Mesendoderm (in vitro differentiated cells): ENCODE measurements at regions not wholly inside any gene's neighbourhood (a gene's known extent, or its start where the extent isn't known, plus 50 kb on each side); places are given as distances from the start of the nearest gene placed in this dataset.

ENCODE experiments used
- DNase-seq: peaks from one replicate; pipeline ENCODE4 v3.0.0; 2013
- H2AK5ac ChIP-seq: 2 replicates; pipeline ENCODE4 v1.6.1; 2013; ENCODE audit warnings: low read length, inconsistent platforms
- H2BK120ac ChIP-seq: 2 replicates; pipeline ENCODE4 v1.6.1; 2013; ENCODE audit warnings: low read depth, mild to moderate bottlenecking, low read length, moderate library complexity, mixed read lengths
- H2BK15ac ChIP-seq: replicated peaks from 2 replicates; pipeline ENCODE4 v1.6.1; 2013; ENCODE audit warnings: low read depth, mild to moderate bottlenecking, moderate library complexity
- H2BK5ac ChIP-seq: 2 replicates; pipeline ENCODE4 v1.6.1; 2013; ENCODE audit warnings: low read length, inconsistent platforms
- H3K18ac ChIP-seq: 2 replicates; pipeline ENCODE4 v1.6.1; 2013; ENCODE audit warnings: mild to moderate bottlenecking, low read length, mixed read lengths
- H3K23ac ChIP-seq: one replicate; pipeline ENCODE4 v1.6.1; 2013; ENCODE audit warnings: low read length
- H3K27ac ChIP-seq: 2 replicates; pipeline ENCODE4 v1.5.1; 2013; ENCODE audit warnings: low read depth, mild to moderate bottlenecking, inconsistent platforms, low read length, moderate library complexity
- H3K27me3 ChIP-seq: 2 replicates; pipeline ENCODE4 v1.6.1; 2013; ENCODE audit warnings: low read length, control low read depth, mild to moderate bottlenecking, inconsistent platforms; ENCODE audit not compliant: insufficient read depth, poor library complexity
- H3K36me3 ChIP-seq: 2 replicates; pipeline ENCODE4 v1.6.1; 2013; ENCODE audit warnings: low read length, inconsistent platforms; ENCODE audit not compliant: control insufficient read depth, insufficient read depth
- H3K4ac ChIP-seq: one replicate; pipeline ENCODE4 v1.6.1; 2013; ENCODE audit warnings: low read depth, mild to moderate bottlenecking, low read length, moderate library complexity
- H3K4me1 ChIP-seq: 2 replicates; pipeline ENCODE4 v1.6.1; 2013; ENCODE audit warnings: low read depth, low read length, inconsistent platforms; ENCODE audit not compliant: control insufficient read depth
- H3K4me2 ChIP-seq: 2 replicates; pipeline ENCODE4 v1.6.1; 2013; ENCODE audit warnings: low read length
- H3K4me3 ChIP-seq: 2 replicates; pipeline ENCODE4 v1.5.1; 2013; ENCODE audit warnings: mild to moderate bottlenecking, low read length
- H3K56ac ChIP-seq: one replicate; pipeline ENCODE4 v1.6.1; 2013; ENCODE audit warnings: low read length
- H3K79me1 ChIP-seq: 2 replicates; pipeline ENCODE4 v1.6.1; 2013; ENCODE audit warnings: low read length, inconsistent platforms
- H3K79me2 ChIP-seq: 2 replicates; pipeline ENCODE4 v1.6.1; 2013; ENCODE audit warnings: mild to moderate bottlenecking, low read length; ENCODE audit not compliant: control insufficient read depth, insufficient read depth
- H3K9ac ChIP-seq: 2 replicates; pipeline ENCODE4 v1.6.1; 2013; ENCODE audit warnings: low read length, inconsistent platforms
- H4K5ac ChIP-seq: one replicate; pipeline ENCODE4 v1.6.1; 2013; ENCODE audit warnings: low read length
- H4K8ac ChIP-seq: one replicate; pipeline ENCODE4 v1.6.1; 2013; ENCODE audit warnings: low read depth, mild to moderate bottlenecking, control low read depth, low read length, moderate library complexity
- WGBS: extraction: QIAGEN DNeasy Blood & Tissue Kit; methylation state at CpG from one replicate; pipeline ENCODE4 v1.1.7; 2013; ENCODE audit warnings: low lambda C conversion rate, missing lambda C conversion rate; ENCODE audit not compliant: insufficient coverage; ENCODE audit errors: extremely low coverage; 5-methylcytosine and 5-hydroxymethylcytosine counted together

DNA sequence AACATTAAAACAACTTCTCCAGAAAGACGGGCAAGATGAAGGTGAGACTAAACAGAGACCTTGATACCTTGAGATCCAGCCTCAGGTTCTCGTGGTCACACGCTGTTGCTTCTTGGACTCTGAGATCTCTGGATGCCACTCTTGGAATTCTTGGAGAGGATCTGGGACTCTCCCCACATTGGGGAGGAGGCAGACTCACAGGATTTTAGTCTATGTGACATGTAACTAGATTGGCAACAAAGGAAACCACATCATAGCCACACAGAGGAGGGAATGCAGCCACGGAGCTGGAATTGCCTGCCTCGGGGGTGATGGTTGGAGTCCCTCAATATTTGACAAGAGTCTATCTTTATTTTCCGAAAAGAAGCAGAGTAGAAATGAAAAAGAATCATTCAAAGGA lies 78.8 kb upstream of the IGFBP5 start:
- Histone ChIP-seq H2BK15ac (no peak overlapping the region), H3K4me3 (no peak overlapping the region), H3K4ac (no peak overlapping the region), H2BK120ac (no peak overlapping the region), H3K56ac (no peak overlapping the region), H4K5ac (no peak overlapping the region), H3K9ac (no peak overlapping the region), H3K4me1 (no peaks in the 10 kb centered on the region), H3K36me3 (no peaks in the 10 kb centered on the region), H3K79me2 (no peaks in the 10 kb centered on the region), H3K79me1 (no peaks in the 10 kb centered on the region), H2BK5ac (no peak overlapping the region), H2AK5ac (no peak overlapping the region), H3K18ac (no peak overlapping the region), H3K27ac (no peak overlapping the region), H3K4me2 (no peak overlapping the region), H3K27me3 (no peaks in the 10 kb centered on the region), H4K8ac (no peak overlapping the region), H3K23ac (no peak overlapping the region)
- DNase-seq, result no peak
- no CpG with 5 or more reads among the region's 6 CpGs for WGBS

- no peak overlapping the region for H2BK15ac ChIP-seq
- no peak overlapping the region for H3K9ac ChIP-seq
- no peaks in the 10 kb centered on the region for H3K4me1 ChIP-seq
- WGBS, result no CpG with 5 or more reads among the region's 8 CpGs
- no peaks in the 10 kb centered on the region for H3K79me1 ChIP-seq
- no peak overlapping the region for H2BK5ac ChIP-seq
- no peak overlapping the region for H3K23ac ChIP-seq
- no peaks in the 10 kb centered on the region for H3K27me3 ChIP-seq
- H2AK5ac ChIP-seq, result no peak overlapping the region
- H3K27ac ChIP-seq, result no peak overlapping the region
- no peak overlapping the region for H3K4me3 ChIP-seq
- no peak for DNase-seq
- no peak overlapping the region for H3K4ac ChIP-seq
- H3K36me3 ChIP-seq, result no peaks in the 10 kb centered on the region
- no peak overlapping the region for H4K8ac ChIP-seq
- H3K79me2 ChIP-seq, result no peaks in the 10 kb centered on the region
- H3K56ac ChIP-seq, result no peak overlapping the region
- H3K18ac ChIP-seq, result no peak overlapping the region
- H3K4me2 ChIP-seq, result no peak overlapping the region
- no peak overlapping the region for H2BK120ac ChIP-seq
- H4K5ac ChIP-seq, result no peak overlapping the region
Observed at GRCh38 chr2:216773072-216773471, 77.7 kb upstream of the IGFBP5 start.

GRCh38 chr2:216770717-216771116 lies 75.4 kb upstream of the IGFBP5 start:
- H3K27me3 ChIP-seq, result no peaks in the 10 kb centered on the region
- no peak for DNase-seq

GRCh38 chr2:216770050-216770449 lies 74.7 kb upstream of the IGFBP5 start:
- H3K4me3 ChIP-seq, result no peak overlapping the region
- H3K4me1 ChIP-seq, result no peaks in the 10 kb centered on the region
- no peak overlapping the region for H3K4ac ChIP-seq
- H3K56ac ChIP-seq, result no peak overlapping the region
- no peaks in the 10 kb centered on the region for H3K79me2 ChIP-seq
- no peaks in the 10 kb centered on the region for H3K36me3 ChIP-seq
- H2BK5ac ChIP-seq, result no peak overlapping the region
- no peak overlapping the region for H3K23ac ChIP-seq
- no peak for DNase-seq
- no peak overlapping the region for H3K9ac ChIP-seq
- H3K27ac ChIP-seq, result no peak overlapping the region
- no peak overlapping the region for H4K8ac ChIP-seq
- no peaks in the 10 kb centered on the region for H3K79me1 ChIP-seq
- WGBS, result no CpG with 5 or more reads among the region's 3 CpGs
- no peak overlapping the region for H2BK15ac ChIP-seq
- H3K4me2 ChIP-seq, result no peak overlapping the region
- H3K18ac ChIP-seq, result no peak overlapping the region
- H4K5ac ChIP-seq, result no peak overlapping the region
- no peak overlapping the region for H2BK120ac ChIP-seq
- no peak overlapping the region for H2AK5ac ChIP-seq
- H3K27me3 ChIP-seq, result no peaks in the 10 kb centered on the region

More at GRCh38 chr2:216770717-216771116, 75.4 kb upstream of the IGFBP5 start:
- Histone ChIP-seq H3K4me1 (no peaks in the 10 kb centered on the region), H3K79me1 (no peaks in the 10 kb centered on the region), H3K23ac (no peak overlapping the region), H4K5ac (no peak overlapping the region), H3K79me2 (no peaks in the 10 kb centered on the region), H2BK15ac (no peak overlapping the region), H2BK120ac (no peak overlapping the region), H3K36me3 (no peaks in the 10 kb centered on the region), H3K56ac (no peak overlapping the region), H3K27ac (no peak overlapping the region), H3K4me2 (no peak overlapping the region), H3K4ac (no peak overlapping the region), H3K4me3 (no peak overlapping the region), H3K18ac (no peak overlapping the region), H4K8ac (no peak overlapping the region), H3K9ac (no peak overlapping the region), H2BK5ac (no peak overlapping the region), H2AK5ac (no peak overlapping the region)
- no CpG with 5 or more reads among the region's 2 CpGs for WGBS

DNA sequence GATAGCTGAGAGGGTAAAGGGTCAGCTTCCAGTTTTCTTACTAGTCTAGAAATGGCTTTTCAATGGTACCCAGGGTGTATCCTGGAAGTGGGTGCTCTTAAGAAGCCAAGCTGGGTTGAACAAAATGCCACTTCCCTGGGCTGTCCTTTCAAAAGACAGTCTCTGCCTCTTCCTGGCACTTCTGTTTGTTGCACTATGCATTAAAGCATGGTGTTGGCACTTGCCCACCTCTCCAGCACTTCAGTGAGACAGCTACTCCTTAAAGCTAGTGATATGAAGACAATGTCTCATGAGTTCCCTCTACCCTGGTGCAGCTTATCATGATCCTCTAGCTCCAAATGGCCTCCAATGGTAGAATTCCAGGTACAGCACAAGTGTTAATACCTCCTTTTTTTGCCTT lies 74.3 kb upstream of the IGFBP5 start:
- H3K18ac ChIP-seq, result no peak overlapping the region
- DNase-seq, result no peak
- no peak overlapping the region for H3K4ac ChIP-seq

GRCh38 chr2:216768908-216769411 lies 73.6 kb upstream of the IGFBP5 start:
- no peak overlapping the region for H4K8ac ChIP-seq
- H3K36me3 ChIP-seq, result no peaks in the 10 kb centered on the region
- no CpG with 5 or more reads among the region's 3 CpGs for WGBS
- H3K4me3 ChIP-seq, result no peak overlapping the region
- H2BK120ac ChIP-seq, result no peak overlapping the region
- no peak overlapping the region for H3K18ac ChIP-seq
- no peak overlapping the region for H3K9ac ChIP-seq
- no peak overlapping the region for H2AK5ac ChIP-seq
- H3K79me2 ChIP-seq, result no peaks in the 10 kb centered on the region
- no peak overlapping the region for H2BK5ac ChIP-seq
- no peaks in the 10 kb centered on the region for H3K79me1 ChIP-seq
- H3K27me3 ChIP-seq, result no peaks in the 10 kb centered on the region
- H2BK15ac ChIP-seq, result no peak overlapping the region
- no peak overlapping the region for H4K5ac ChIP-seq
- no peaks in the 10 kb centered on the region for H3K4me1 ChIP-seq
- no peak overlapping the region for H3K56ac ChIP-seq
- no peak overlapping the region for H3K4ac ChIP-seq
- DNase-seq, result no peak
- H3K4me2 ChIP-seq, result no peak overlapping the region
- H3K23ac ChIP-seq, result no peak overlapping the region
- H3K27ac ChIP-seq, result no peak overlapping the region

More for the DNA sequence above, 74.3 kb upstream of the IGFBP5 start:
- Histone ChIP-seq H2BK120ac (no peak overlapping the region), H4K5ac (no peak overlapping the region), H3K9ac (no peak overlapping the region), H3K79me2 (no peaks in the 10 kb centered on the region), H3K4me2 (no peak overlapping the region), H2BK15ac (no peak overlapping the region), H3K79me1 (no peaks in the 10 kb centered on the region), H2AK5ac (no peak overlapping the region), H3K4me1 (no peaks in the 10 kb centered on the region), H3K36me3 (no peaks in the 10 kb centered on the region), H3K27me3 (no peaks in the 10 kb centered on the region), H3K4me3 (no peak overlapping the region), H2BK5ac (no peak overlapping the region), H3K56ac (no peak overlapping the region), H4K8ac (no peak overlapping the region), H3K27ac (no peak overlapping the region), H3K23ac (no peak overlapping the region)
